Fibroblast of villous mesenchyme (primary cell): ENCODE measurements at regions not wholly inside any gene's neighbourhood (a gene's known extent, or its start where the extent isn't known, plus 50 kb on each side); places are given as distances from the start of the nearest gene placed in this dataset.

Source experiments
- DNase-seq: peaks from one replicate; pipeline ENCODE4 v3.0.0-alpha.2; 2010; ENCODE audit warnings: low read depth
- H3K4me3 ChIP-seq: 2 replicates; pipeline ENCODE4 v1.5.1; 2011; ENCODE audit warnings: low read depth, mild to moderate bottlenecking, low read length
- CTCF ChIP-seq: IDR thresholded peaks from 2 replicates; pipeline ENCODE4 v1.5.1; 2012; ENCODE audit warnings: low read depth, mild to moderate bottlenecking, low read length; ENCODE audit not compliant: insufficient read depth

GRCh38 chr1:167157114-167157513, 63.2 kb downstream of the STYXL2 start:
- no peak for DNase-seq
- H3K4me3 ChIP-seq: no peak overlapping the region
- no peak for TF ChIP-seq CTCF

DNA sequence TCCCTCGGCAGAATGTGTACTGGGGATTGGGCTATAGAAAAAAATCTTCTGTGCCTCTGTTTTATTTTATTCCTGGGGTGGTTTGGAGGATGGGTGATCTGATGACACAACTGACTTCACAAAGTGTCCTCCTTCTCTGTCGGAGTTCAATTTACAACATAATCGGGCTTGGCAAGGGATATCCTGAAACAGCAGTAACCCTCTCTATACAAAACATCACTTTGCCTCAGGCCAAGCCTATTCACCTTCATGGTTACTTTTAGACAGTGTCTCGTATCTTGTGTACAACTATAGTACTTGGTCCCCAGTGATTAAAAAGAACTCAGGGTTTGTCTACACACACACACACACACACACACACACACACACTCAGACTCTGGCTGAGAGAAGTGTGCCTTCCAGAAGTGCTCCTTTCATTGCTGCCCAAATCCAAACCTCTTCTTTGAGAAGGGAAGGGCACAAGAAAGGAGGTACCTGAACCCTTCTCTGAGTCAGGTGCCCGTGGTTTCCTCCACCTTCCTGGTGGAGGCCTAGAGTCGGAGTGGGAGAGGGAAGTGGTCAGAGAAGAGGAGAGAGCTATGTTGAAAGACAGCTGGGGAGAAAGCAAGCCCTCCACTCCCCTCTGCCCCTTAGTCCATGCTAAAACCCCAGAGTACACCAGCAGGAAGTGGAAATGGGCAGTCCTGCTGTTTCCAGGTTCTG, 62.4 kb upstream of the POU2F1 start:
- no peak for TF ChIP-seq CTCF
- no peak for DNase-seq
- no peak overlapping the region for H3K4me3 ChIP-seq

- no peak overlapping the region for H3K4me3 ChIP-seq
- no peak for DNase-seq
- no peak for TF ChIP-seq CTCF
These were observed 61.8 kb upstream of the POU2F1 start for GRCh38 chr1:167158813-167159275.

DNA sequence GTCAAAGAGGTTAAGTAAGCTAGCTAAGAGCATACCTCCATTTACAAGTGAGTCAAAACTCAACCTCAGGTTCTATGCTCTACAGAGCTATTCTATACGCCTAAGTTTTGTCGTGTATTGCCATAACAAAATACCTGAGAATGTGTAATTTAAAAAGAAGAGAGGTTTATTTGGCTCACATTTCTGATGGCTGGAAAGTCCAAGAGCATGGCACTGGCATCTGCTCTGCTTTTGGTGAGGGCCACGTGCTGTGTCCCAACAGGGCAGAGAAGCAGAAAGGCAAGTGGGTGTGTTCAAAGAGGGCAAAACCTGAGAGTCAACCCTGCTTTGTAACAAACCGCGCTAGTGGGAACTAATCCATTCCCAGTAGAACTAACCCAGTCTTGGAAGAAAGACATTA, 60.9 kb upstream of the POU2F1 start:
- TF ChIP-seq CTCF: no peak
- no peak overlapping the region for H3K4me3 ChIP-seq
- DNase-seq: no peak

- DNase-seq: no peak
- no peak overlapping the region for H3K4me3 ChIP-seq
- TF ChIP-seq CTCF: no peak
These were observed 59.4 kb upstream of the POU2F1 start for GRCh38 chr1:167161242-167161641.

GRCh38 chr1:167161762-167162161, 58.9 kb upstream of the POU2F1 start:
- H3K4me3 ChIP-seq: no peak overlapping the region
- no peak for TF ChIP-seq CTCF
- DNase-seq: no peak

DNA sequence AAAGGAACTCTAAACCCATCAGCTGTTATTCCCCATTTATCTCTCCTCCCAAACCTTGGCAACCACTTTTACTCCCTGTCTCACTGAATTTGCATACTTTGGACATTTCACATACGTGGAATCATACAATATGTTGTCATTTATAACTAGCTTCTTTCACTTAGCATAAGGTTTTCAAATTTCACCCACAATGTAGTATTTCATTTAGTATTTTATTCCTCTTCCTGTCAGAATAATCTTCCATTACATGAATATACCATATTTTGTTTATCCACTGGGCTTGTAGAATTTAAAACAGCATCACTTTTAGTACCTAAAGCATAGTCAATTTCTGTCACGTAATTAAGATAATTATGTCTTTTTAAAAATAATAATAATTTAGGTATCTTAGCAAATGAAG, 55.5 kb upstream of the POU2F1 start:
- DNase-seq: no peak
- no peak for TF ChIP-seq CTCF
- H3K4me3 ChIP-seq: no peak overlapping the region
